PC-3 (cell line): ENCODE measurements at regions not wholly inside any gene's neighbourhood (a gene's known extent, or its start where the extent isn't known, plus 50 kb on each side); places are given as distances from the start of the nearest gene placed in this dataset.

Experiments
- EZH2 ChIP-seq: fragments of 300-600 bp; sonication (generic); IDR thresholded peaks from one replicate; pipeline ENCODE4 v1.6.1; 2017; ENCODE audit warnings: antibody characterized with exemption, mild to moderate bottlenecking, low read length; ENCODE audit not compliant: unreplicated experiment
- TF ChIP-seq, protein P1 (sequence below): fragments of 300-600 bp; sonication (generic); conservative IDR thresholded peaks from 2 replicates; pipeline ENCODE4 v1.5.1; 2017; ENCODE audit warnings: antibody characterized with exemption, low read depth, mild to moderate bottlenecking, low read length

DNA sequence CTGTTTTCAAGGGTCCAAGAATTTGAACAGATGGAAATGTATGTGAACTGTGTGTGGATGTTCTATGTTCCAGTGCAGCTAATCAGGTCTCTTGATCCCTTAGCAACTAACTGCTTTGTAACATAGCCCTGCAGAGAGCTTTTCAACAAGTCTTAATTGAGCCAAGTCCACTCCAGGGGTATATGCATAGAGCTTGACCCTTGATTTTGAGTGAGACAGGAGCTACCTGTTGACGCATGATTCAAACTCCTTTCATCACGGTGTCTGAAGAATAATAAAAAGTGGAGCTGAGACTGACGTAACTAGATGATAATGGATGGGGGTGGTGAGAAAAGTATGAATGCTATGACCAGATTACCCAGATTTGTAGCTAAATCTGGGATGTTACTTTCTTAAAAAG is 93.3 kb upstream of the CCDC54 start:
- TF ChIP-seq, protein P1, sequence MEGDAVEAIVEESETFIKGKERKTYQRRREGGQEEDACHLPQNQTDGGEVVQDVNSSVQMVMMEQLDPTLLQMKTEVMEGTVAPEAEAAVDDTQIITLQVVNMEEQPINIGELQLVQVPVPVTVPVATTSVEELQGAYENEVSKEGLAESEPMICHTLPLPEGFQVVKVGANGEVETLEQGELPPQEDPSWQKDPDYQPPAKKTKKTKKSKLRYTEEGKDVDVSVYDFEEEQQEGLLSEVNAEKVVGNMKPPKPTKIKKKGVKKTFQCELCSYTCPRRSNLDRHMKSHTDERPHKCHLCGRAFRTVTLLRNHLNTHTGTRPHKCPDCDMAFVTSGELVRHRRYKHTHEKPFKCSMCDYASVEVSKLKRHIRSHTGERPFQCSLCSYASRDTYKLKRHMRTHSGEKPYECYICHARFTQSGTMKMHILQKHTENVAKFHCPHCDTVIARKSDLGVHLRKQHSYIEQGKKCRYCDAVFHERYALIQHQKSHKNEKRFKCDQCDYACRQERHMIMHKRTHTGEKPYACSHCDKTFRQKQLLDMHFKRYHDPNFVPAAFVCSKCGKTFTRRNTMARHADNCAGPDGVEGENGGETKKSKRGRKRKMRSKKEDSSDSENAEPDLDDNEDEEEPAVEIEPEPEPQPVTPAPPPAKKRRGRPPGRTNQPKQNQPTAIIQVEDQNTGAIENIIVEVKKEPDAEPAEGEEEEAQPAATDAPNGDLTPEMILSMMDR, result no peak
- no peak for TF ChIP-seq EZH2
